NCI-H2029 (cell line): ENCODE measurements at regions not wholly inside any gene's neighbourhood (a gene's known extent, or its start where the extent isn't known, plus 50 kb on each side); places are given as distances from the start of the nearest gene placed in this dataset.
"Not testable (repeated sequence)": the region's sequence is repeated elsewhere in the genome, so short reads cannot be mapped to it uniquely, and the experiment has no call there.

Experiments
- DNase-seq: peaks from one replicate; lab custom pipeline; 2025; lab: John Stamatoyannopoulos, UW

GRCh38 chr4:28225050-28225449, 1364.4 kb downstream of the STIM2 start:
- no peak for DNase-seq

GRCh38 chr4:28225689-28226353, 1365.2 kb downstream of the STIM2 start:
- no peak for DNase-seq

GRCh38 chr4:28226962-28227361, 1366.3 kb downstream of the STIM2 start:
- no peak for DNase-seq

- DNase-seq: no peak
These were observed 1367.1 kb downstream of the STIM2 start for GRCh38 chr4:28227764-28228163.

GRCh38 chr4:28228561-28229491, 1368.2 kb downstream of the STIM2 start:
- no peak for DNase-seq

GRCh38 chr4:28232376-28232775, 1371.7 kb downstream of the STIM2 start:
- no peak for DNase-seq

GRCh38 chr4:28232951-28233350, 1372.3 kb downstream of the STIM2 start:
- DNase-seq: no peak

- DNase-seq: no peak
These were observed 1373.1 kb downstream of the STIM2 start for GRCh38 chr4:28233724-28234123.

- DNase-seq: no peak
These were observed 1378.2 kb downstream of the STIM2 start for GRCh38 chr4:28238876-28239275.

- DNase-seq: no peak
These were observed 1380.4 kb downstream of the STIM2 start for GRCh38 chr4:28241021-28241420.

GRCh38 chr4:28247805-28248204, 1387.2 kb downstream of the STIM2 start:
- no peak for DNase-seq

- no peak for DNase-seq
These were observed 1387.6 kb downstream of the STIM2 start for GRCh38 chr4:28248269-28248668.

- DNase-seq: no peak
These were observed 1390.0 kb downstream of the STIM2 start for GRCh38 chr4:28250646-28251045.

- DNase-seq: no peak
These were observed 1391.2 kb downstream of the STIM2 start for GRCh38 chr4:28251831-28252230.

- DNase-seq: no peak
These were observed 1393.4 kb downstream of the STIM2 start for GRCh38 chr4:28254003-28254402.

- no peak for DNase-seq
These were observed 1395.7 kb downstream of the STIM2 start for GRCh38 chr4:28256295-28256694.

GRCh38 chr4:28259951-28260350, 1399.3 kb downstream of the STIM2 start:
- DNase-seq: no peak

- DNase-seq: no peak
These were observed 1406.5 kb downstream of the STIM2 start for GRCh38 chr4:28267166-28267565.

- no peak for DNase-seq
These were observed 1408.8 kb downstream of the STIM2 start for GRCh38 chr4:28269426-28269825.

GRCh38 chr4:28277931-28278330, 1417.3 kb downstream of the STIM2 start:
- DNase-seq: no peak

GRCh38 chr4:28278676-28279075, 1418.0 kb downstream of the STIM2 start:
- DNase-seq: no peak

- DNase-seq: no peak
These were observed 1418.6 kb downstream of the STIM2 start for GRCh38 chr4:28279249-28279648.

- DNase-seq: not testable (repeated sequence)
These were observed 1425.6 kb downstream of the STIM2 start for GRCh38 chr4:28286266-28286665.
